Ectodermal cell (in vitro differentiated cells): ENCODE measurements at regions not wholly inside any gene's neighbourhood (a gene's known extent, or its start where the extent isn't known, plus 50 kb on each side); places are given as distances from the start of the nearest gene placed in this dataset.

Source experiments
- H3K27ac ChIP-seq: 2 replicates; pipeline ENCODE4 v1.7.0; 2013; ENCODE audit warnings: mild to moderate bottlenecking, low read depth, low read length; ENCODE audit not compliant: insufficient read depth, poor library complexity, severe bottlenecking
- H3K27me3 ChIP-seq: 2 replicates; pipeline ENCODE4 v1.7.0; 2013; ENCODE audit warnings: mild to moderate bottlenecking, low read length; ENCODE audit not compliant: insufficient read depth, control insufficient read depth, poor library complexity, severe bottlenecking
- H3K36me3 ChIP-seq: one replicate; pipeline ENCODE4 v1.7.0; 2013; ENCODE audit warnings: low read length; ENCODE audit not compliant: control insufficient read depth, insufficient read depth
- H3K4me1 ChIP-seq: one replicate; pipeline ENCODE4 v1.7.0; 2013; ENCODE audit warnings: low read length; ENCODE audit not compliant: control insufficient read depth, insufficient read depth
- H3K4me3 ChIP-seq: 2 replicates; pipeline ENCODE4 v1.7.0; 2013; ENCODE audit warnings: low read depth, low read length, control low read depth; ENCODE audit not compliant: insufficient read depth
- H3K9me3 ChIP-seq: 2 replicates; pipeline ENCODE4 v1.7.0; 2013; ENCODE audit warnings: mild to moderate bottlenecking, low read length, moderate library complexity; ENCODE audit not compliant: control insufficient read depth
- WGBS, 2 experiments: methylation state at CpG; one replicate each; pipeline ENCODE4 v1.1.7; 2013; ENCODE audit warnings: missing lambda C conversion rate in 2 of 2; 5-methylcytosine and 5-hydroxymethylcytosine counted together

DNA sequence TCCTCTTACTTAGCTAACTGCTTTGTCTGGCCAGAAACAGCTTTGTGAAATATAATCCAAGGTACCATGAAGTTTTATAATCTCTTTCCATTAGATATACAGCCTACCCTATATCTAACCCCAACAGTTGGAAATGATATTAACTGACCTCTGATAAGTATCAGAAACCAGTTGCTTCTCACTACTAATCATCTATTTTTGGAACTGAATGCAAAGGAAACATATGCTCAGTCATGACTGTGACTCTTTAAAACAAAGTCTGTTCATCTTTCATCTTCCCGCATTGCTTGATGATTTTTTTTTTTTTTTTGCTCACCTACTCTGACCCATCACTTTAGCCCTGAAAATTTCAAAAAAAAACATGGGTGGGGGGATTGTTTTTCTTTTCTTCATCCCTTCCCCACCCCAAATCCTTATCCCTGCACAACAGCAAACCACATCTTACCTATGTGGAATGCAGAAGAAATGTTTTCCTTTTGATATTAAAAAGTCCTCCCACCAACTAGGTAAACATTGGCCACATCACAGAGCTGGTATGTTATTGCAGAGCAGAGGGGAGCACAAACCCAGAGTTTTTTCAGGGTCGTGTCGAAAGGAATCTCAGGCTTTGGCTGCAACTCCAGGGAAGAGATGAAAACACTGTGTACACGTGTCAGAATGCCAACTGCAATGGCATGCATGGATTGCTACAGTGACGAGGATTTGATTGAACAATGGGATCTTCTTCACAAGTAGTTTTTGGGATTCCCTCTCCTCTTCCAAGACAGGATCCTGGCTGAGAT, 137.3 kb downstream of the SLC30A10 start:
- Histone ChIP-seq H3K36me3 (no peaks in the 10 kb centered on the region), H3K27me3 (no peaks in the 10 kb centered on the region), H3K4me1 (peaks cover 22% of the 10 kb centered on the region), H3K9me3 (no peaks in the 10 kb centered on the region), H3K4me3 (no peak overlapping the region), H3K27ac (no peak overlapping the region)
- 40 to 46% methylated on average over 4 of the region's 5 CpGs for WGBS, 2 experiments

DNA sequence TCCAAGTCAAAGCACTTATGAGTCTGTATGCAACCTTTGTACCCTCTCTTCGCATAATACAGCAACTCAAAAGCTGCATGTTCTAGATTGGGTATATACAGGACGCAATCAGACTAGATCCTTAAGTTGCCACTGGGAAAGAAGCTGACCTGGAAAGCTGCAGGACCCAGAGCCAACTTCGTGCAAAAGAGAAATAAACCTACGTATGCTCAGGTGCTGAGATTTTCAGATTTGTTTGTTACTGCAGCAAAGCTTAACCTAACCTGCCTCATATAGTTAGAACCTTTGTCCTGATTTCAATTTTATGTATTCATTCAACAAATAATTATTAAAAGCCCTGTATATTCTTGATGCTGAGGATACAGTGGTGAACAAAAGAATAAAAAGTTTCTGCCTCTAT, 139.7 kb downstream of the SLC30A10 start:
- H3K4me1 ChIP-seq: peaks cover 8% of the 10 kb centered on the region
- H3K27me3 ChIP-seq: no peaks in the 10 kb centered on the region
- no peaks in the 10 kb centered on the region for H3K9me3 ChIP-seq
- no peak overlapping the region for H3K4me3 ChIP-seq
- 68 to 70% methylated on average over 4 of the region's 4 CpGs for WGBS, 2 experiments
- H3K36me3 ChIP-seq: no peaks in the 10 kb centered on the region
- no peak overlapping the region for H3K27ac ChIP-seq

DNA sequence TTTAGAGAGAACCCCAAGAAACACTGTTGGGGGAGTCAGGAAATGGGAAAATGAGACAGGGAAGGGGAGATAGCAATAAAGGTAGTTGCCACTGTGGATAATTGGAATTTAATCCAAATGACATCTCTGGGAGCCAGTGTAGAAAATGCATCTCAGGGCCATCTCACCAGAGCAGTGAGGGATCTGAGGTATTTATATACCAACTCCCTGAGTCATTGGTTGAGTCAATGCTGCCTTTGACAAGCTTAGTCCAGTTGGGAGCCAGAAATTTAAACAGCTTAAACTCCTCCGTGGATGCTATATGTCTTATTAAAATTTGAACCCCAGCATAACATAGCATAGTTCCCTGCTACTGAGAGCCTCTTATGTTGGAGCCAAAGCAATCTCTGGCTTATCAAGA, 140.3 kb downstream of the SLC30A10 start:
- H3K27me3 ChIP-seq: no peaks in the 10 kb centered on the region
- no peaks in the 10 kb centered on the region for H3K36me3 ChIP-seq
- no peak overlapping the region for H3K27ac ChIP-seq
- H3K4me1 ChIP-seq: peaks cover 8% of the 10 kb centered on the region
- H3K9me3 ChIP-seq: no peaks in the 10 kb centered on the region
- no peak overlapping the region for H3K4me3 ChIP-seq
- WGBS, 2 experiments: 89 to 93% methylated on average over 1 of the region's 1 CpG

DNA sequence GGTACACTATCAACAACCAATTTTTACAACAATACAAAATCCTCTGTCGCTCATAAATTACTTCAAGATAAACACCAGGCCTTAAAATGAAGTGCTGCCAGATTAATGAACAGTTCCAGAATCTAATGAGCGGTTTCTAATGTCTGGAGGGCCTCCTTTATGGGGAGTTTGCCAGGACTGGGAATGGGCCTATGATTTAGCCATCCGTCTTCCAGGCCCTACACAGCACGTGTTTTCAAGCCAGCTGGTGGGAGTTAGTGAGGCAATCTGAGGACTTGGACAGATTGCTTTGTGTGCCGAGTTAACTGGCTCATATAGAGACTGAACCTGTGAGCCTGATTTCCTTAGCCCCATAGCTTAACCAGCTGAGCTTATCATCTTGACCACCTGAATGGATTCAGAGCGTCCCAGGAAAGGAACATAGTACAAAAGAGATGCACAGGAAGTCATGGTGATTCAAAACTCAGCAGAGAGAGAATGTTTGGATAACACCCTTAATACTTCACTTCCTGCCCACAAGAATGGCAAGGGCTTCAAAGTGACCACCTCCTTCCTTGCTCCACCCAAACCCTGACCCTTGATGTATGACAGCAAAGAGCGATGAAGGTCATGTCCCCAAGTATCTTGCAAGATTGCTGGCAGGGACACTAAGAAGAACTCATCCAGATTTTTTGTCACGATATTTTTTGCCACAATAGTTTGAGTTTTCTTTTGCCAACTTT, 143.5 kb downstream of the SLC30A10 start:
- H3K9me3 ChIP-seq: no peaks in the 10 kb centered on the region
- no peak overlapping the region for H3K27ac ChIP-seq
- H3K4me1 ChIP-seq: no peaks in the 10 kb centered on the region
- H3K36me3 ChIP-seq: no peaks in the 10 kb centered on the region
- 89 to 92% methylated on average over 8 of the region's 8 CpGs for WGBS, 2 experiments
- H3K27me3 ChIP-seq: no peaks in the 10 kb centered on the region
- no peak overlapping the region for H3K4me3 ChIP-seq

DNA sequence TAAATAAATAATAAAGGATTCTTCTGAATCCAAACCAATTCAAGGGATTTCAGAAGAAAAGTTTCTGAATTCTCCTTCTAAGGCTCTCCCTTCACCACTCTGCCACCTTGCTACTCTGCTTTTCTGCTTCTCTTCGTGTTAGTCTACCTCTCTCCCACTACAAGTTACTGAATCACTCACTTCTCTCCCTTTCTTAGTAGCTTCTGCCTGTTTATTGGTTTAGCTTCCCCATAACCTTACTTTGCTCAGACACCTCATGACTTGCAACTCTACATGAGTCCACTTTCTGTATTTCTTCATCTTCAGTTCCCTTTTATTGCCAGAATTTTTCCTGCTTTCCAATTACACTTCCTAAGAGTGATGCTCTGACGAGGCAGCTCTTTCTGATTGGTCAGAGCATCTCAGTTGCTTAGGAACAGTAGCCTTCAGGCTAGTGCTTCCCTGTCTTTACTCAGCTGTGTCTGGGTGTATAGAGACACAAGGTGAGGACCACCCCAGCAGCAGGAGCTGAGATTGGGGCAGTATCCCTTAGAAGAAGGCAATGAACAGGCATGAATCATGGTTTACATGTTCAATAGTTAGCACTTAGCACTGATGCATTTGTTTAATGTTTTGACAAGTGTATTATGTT, 144.6 kb downstream of the SLC30A10 start:
- no peaks in the 10 kb centered on the region for H3K36me3 ChIP-seq
- 89 to 94% methylated on average over 2 of the region's 2 CpGs for WGBS, 2 experiments

DNA sequence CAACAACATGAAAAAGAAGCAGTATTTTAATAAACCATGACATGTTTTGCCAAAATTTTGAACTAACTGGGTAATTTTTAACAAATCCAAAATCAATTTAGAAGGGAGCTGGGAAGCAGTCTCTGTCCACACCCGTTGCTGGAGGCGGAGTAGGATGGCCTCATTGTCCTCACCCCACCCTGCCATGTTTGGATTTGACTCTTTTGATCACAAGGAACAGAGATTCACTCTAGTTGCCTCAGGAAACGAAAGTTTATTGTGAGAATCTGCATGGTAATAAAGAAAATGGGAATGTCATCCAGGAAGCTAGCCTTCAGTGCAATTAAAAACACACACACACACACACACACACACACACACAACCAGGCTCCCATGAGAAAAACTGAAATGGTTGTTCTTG, 145.4 kb downstream of the SLC30A10 start:
- Histone ChIP-seq H3K4me1 (no peaks in the 10 kb centered on the region), H3K36me3 (no peaks in the 10 kb centered on the region), H3K9me3 (no peaks in the 10 kb centered on the region), H3K27ac (no peak overlapping the region), H3K27me3 (no peaks in the 10 kb centered on the region), H3K4me3 (no peak overlapping the region)
- 95 to 96% methylated on average over 2 to 3 of the region's 3 CpGs for WGBS, 2 experiments

More for the DNA sequence above, 144.6 kb downstream of the SLC30A10 start:
- Histone ChIP-seq H3K4me1 (no peaks in the 10 kb centered on the region), H3K4me3 (no peak overlapping the region), H3K9me3 (no peaks in the 10 kb centered on the region), H3K27ac (no peak overlapping the region), H3K27me3 (no peaks in the 10 kb centered on the region)

DNA sequence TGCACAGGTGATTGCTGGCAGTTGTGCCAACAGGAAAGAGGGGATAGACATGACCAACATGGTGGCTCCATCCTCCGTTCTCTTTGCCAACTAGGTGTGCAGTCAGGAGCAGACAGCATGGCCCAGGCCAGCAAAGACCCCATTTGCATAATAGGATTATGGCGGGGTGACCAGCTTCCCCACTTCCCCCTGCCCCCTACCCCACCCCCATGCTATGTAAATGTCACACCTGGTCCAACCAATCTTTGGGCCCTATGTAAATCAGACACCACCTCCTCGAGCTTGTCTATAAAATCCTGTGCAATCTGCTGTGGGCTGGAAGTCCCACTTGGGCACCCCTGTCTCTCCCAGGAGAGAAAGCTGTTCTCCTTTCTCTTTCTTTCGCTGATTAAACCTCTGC, 146.0 kb downstream of the SLC30A10 start:
- no peaks in the 10 kb centered on the region for H3K36me3 ChIP-seq
- no peak overlapping the region for H3K4me3 ChIP-seq
- H3K27me3 ChIP-seq: no peaks in the 10 kb centered on the region
- no peak overlapping the region for H3K27ac ChIP-seq
- H3K9me3 ChIP-seq: no peaks in the 10 kb centered on the region
- no peaks in the 10 kb centered on the region for H3K4me1 ChIP-seq
- 70 to 74% methylated on average over 3 to 4 of the region's 4 CpGs for WGBS, 2 experiments

DNA sequence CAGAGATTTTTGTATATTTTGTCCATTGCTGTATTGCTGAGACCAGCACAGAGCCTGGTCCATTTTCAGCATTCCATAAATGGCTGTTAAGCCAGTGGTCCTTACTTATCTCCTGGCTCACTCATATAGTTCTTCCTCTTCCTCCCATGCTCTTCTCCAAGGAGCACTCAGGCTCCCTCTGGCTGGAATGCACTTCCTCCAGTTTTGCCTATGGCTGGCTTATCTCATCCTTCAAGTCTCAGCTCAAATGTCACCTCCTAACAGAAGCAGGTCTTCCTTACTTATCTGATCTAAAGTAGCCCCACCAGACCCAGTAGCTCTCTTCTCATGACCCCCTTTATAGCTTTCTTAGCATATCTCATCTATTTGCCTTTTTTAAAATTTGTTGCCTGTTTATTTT, 146.9 kb downstream of the SLC30A10 start:
- Histone ChIP-seq H3K4me1 (no peaks in the 10 kb centered on the region), H3K27me3 (no peaks in the 10 kb centered on the region), H3K27ac (no peak overlapping the region), H3K9me3 (no peaks in the 10 kb centered on the region), H3K36me3 (no peaks in the 10 kb centered on the region), H3K4me3 (no peak overlapping the region)

DNA sequence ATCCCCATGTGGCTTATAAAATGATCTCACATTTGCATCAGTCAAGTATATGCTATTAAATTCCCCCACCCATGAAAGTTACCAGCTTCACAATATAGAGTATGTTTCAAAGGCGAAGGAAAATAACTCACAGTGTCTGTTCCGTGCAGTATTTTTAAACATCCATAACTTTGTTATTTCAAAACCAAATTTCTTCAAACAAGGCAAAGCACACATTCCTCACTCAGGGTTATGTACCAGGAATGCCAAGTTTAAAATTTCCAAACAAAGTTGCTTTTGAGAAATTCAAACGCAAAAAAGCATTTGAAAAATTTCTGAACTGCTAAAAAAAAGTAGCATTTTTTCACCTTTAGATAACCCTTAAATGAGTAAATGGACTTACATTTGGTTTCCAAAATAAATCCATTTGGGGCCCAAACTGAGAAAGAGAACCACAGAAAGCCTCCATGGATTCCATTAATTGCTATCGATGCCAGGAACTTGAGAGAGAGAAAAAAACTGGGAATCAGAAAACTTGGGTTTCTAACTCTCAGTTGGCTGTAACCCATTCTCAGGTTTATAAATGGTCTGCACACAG, 149.5 kb downstream of the SLC30A10 start:
- Histone ChIP-seq H3K4me3 (no peak overlapping the region), H3K9me3 (no peaks in the 10 kb centered on the region), H3K27me3 (no peaks in the 10 kb centered on the region), H3K27ac (no peak overlapping the region), H3K36me3 (no peaks in the 10 kb centered on the region), H3K4me1 (no peaks in the 10 kb centered on the region)
- 95 to 96% methylated on average over 4 of the region's 4 CpGs for WGBS, 2 experiments

DNA sequence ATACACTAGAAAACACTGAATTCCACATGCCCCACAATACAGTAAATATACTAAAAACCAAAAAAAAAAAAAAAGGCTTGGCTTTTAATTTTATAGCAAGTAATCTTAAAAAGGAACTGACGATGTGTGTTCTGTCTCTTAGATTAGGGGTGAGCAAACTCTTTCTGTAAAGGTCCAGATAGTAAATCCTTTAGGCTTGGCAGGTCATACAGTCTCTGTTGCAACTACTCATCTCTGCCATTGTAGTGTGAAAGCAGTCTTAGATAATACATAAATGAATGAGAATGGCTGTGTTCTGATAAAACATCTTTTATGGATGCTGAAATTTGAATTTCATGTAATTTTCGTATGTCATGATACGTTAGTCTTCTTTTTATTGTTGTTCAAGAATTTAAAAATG, 150.2 kb downstream of the SLC30A10 start:
- Histone ChIP-seq H3K27me3 (no peaks in the 10 kb centered on the region), H3K27ac (no peak overlapping the region), H3K9me3 (no peaks in the 10 kb centered on the region), H3K36me3 (no peaks in the 10 kb centered on the region), H3K4me1 (no peaks in the 10 kb centered on the region), H3K4me3 (no peak overlapping the region)
- 94 to 97% methylated on average over 3 of the region's 3 CpGs for whole genome bisulfite sequencing, 2 experiments
